ENCODE measurements at regions not wholly inside any gene's neighbourhood (a gene's known extent, or its start where the extent isn't known, plus 50 kb on each side); places are given as distances from the start of the nearest gene placed in this dataset.

DNA sequence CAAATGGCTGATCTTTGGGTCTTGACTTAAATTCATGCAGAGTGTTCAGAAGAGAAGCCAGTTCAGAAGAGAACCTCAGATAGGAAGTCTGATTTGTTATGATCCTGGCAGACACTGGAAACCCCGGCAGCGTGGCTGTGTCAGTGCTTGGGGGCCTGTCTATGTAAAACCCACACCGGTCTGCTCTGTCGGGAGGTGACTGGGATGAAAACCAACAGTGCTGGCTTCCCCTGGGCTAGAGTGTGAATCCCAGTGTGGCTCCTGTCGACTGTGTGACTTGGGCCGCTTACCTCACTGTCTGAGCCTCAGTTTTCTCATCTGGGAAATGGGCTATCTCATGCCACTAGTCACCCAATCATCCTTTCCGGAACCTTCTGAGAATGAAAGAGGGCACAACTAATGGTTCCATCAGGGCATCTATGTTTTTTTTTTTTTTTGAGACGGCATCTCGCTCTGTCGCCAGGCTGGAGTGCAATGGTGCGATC lies 92.4 kb downstream of the FOXL1 start:
- in situ Hi-C loops (cut with MboI): no loop called here
- Histone ChIP-seq H3K36me3 (ENCODE audit: low read depth) (no peaks in the 10 kb centered on the region), H3K9ac (no peak overlapping the region), H3F3A (ENCODE audit: insufficient read depth) (peaks cover 12% of the 10 kb centered on the region), H3K4me1 (ENCODE audit: insufficient read depth) (peaks cover 17% of the 10 kb centered on the region), H3K9me3 (ENCODE audit: low read depth) (no peaks in the 10 kb centered on the region), H3K27me3 (replicated peaks; ENCODE audit: insufficient read depth) (no peaks in the 10 kb centered on the region), H3K4me2 (ENCODE audit: unreplicated experiment) (no peak overlapping the region), H3K9me2 (ENCODE audit: insufficient read depth) (no peaks in the 10 kb centered on the region), H4K20me1 (ENCODE audit: insufficient read depth) (no peaks in the 10 kb centered on the region), H3K79me2 (ENCODE audit: insufficient read depth) (no peaks in the 10 kb centered on the region), H3K4me3 (no peak overlapping the region), H3K27ac (no peak overlapping the region), H2AFZ (no peak overlapping the region)
- no peak for DNase-seq
- TF ChIP-seq EZH2 (IDR thresholded peaks at IDR 0.05; ENCODE audit: insufficient read depth, poor library complexity, severe bottlenecking) (no peak), EZH2phosphoT487 (IDR thresholded peaks at IDR 0.05; ENCODE audit: insufficient read depth, low read depth) (no peak)
- WGBS, 2 experiments (ENCODE audit: low coverage in 1 of 2, low lambda C conversion rate in 2 of 2, missing lambda C conversion rate in 2 of 2): 85 to 92% methylated on average over 11 of the region's 11 CpGs

DNA sequence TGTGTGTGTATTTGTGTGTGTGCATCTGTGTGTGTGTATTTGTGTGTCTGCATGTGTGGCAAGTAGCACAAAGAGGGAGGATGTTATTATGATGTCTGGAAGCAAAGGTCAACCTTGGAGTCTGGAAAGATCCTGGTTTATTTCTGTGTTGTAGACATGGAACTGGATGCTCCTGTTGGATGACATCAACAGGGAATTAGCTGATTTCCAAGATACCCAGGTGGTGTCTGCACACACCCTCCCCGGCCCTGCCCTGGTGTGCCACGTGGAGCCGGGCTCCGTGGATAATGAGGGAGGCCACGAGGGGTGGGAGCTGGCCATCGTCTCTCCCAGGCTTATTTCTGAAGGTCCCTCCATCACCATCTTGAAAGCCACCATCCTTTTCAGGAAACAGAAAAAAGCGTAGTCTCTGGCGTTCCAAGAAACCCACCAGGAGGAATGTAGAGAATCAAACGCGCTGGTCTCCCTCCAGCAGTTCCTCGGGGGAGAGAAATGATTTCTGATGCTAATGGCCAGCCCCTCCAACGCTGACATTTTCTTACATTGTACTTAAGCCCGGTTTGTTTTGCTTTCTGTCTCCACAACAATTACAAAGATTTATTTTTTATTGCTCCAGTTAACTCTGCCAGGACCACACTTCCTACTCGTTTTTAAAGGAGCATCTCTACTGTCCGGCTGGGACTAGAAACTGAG lies 93.3 kb downstream of the FOXL1 start:
- no peaks in the 10 kb centered on the region for H3K36me3 ChIP-seq (ENCODE audit: low read depth)
- no peaks in the 10 kb centered on the region for H3K9me2 ChIP-seq (ENCODE audit: insufficient read depth)
- H3K9ac ChIP-seq: no peak overlapping the region
- H3F3A ChIP-seq (ENCODE audit: insufficient read depth): peaks cover 14% of the 10 kb centered on the region; the same call in 1 of the 2 replicates
- TF ChIP-seq EZH2 (IDR thresholded peaks at IDR 0.05; ENCODE audit: insufficient read depth, poor library complexity, severe bottlenecking): no peak
- TF ChIP-seq EZH2phosphoT487 (IDR thresholded peaks at IDR 0.05; ENCODE audit: insufficient read depth, low read depth): no peak
- no peak for DNase-seq
- no peaks in the 10 kb centered on the region for H3K9me3 ChIP-seq (ENCODE audit: low read depth)
- in situ Hi-C loops (cut with MboI): no loop called here
- H3K4me3 ChIP-seq: no peak overlapping the region
- no peak overlapping the region for H3K27ac ChIP-seq
- H4K20me1 ChIP-seq (ENCODE audit: insufficient read depth): no peaks in the 10 kb centered on the region
- no peaks in the 10 kb centered on the region for H3K79me2 ChIP-seq (ENCODE audit: insufficient read depth)
- peaks cover 23% of the 10 kb centered on the region for H3K4me1 ChIP-seq (ENCODE audit: insufficient read depth)
- no peaks in the 10 kb centered on the region for H3K27me3 ChIP-seq (replicated peaks; ENCODE audit: insufficient read depth)
- 45 to 48% methylated on average over 15 of the region's 15 CpGs for WGBS, 2 experiments (ENCODE audit: low coverage in 1 of 2, low lambda C conversion rate in 2 of 2, missing lambda C conversion rate in 2 of 2)
- no peak overlapping the region for H3K4me2 ChIP-seq (ENCODE audit: unreplicated experiment)
- H2AFZ ChIP-seq: no peak overlapping the region

DNA sequence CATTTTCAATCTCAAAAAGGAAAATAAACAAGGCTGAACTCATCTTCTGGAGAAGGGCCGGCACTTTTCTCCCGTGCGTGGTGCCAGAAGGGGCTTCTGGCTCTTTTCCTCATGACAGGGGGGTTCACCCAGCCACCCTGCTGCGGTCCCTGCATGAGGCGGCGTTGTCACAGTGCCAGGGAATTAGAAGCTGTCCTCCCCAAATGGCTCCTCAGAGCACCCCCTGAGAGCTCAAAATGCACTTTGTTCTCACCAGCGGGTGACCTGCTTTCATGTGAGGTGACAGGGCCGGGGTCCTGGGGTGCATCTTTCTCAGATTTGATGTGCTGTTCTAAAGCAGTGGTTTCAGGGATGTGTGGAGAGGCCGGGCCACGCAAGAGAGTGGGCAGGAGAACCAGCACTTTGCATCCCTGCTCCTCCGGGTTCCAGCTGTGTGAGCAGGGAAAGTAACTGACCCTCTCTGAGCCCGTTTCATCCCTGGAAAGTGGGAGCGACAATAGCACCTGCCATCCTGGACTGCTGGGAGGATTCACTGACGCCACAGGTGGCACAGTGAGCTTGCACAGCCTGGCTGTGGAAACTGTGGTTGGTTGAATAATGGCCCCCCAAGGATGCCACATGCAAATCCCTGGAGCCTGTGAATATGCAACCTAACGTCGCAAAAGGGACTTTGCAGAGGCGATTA lies 94.0 kb downstream of the FOXL1 start:
- Histone ChIP-seq H3K4me2 (ENCODE audit: unreplicated experiment) (no peak overlapping the region), H2AFZ (no peak overlapping the region), H3K9me2 (ENCODE audit: insufficient read depth) (no peaks in the 10 kb centered on the region), H3K27ac (no peak overlapping the region), H3K79me2 (ENCODE audit: insufficient read depth) (no peaks in the 10 kb centered on the region), H4K20me1 (ENCODE audit: insufficient read depth) (no peaks in the 10 kb centered on the region), H3K9ac (no peak overlapping the region), H3K9me3 (ENCODE audit: low read depth) (no peaks in the 10 kb centered on the region), H3F3A (ENCODE audit: insufficient read depth) (peaks cover 20% of the 10 kb centered on the region; the same call in 1 of the 2 replicates), H3K36me3 (ENCODE audit: low read depth) (no peaks in the 10 kb centered on the region), H3K27me3 (replicated peaks; ENCODE audit: insufficient read depth) (no peaks in the 10 kb centered on the region), H3K4me3 (no peak overlapping the region), H3K4me1 (ENCODE audit: insufficient read depth) (peaks cover 21% of the 10 kb centered on the region)
- DNase-seq: no peak
- TF ChIP-seq EZH2phosphoT487 (IDR thresholded peaks at IDR 0.05; ENCODE audit: insufficient read depth, low read depth): no peak
- TF ChIP-seq EZH2 (IDR thresholded peaks at IDR 0.05; ENCODE audit: insufficient read depth, poor library complexity, severe bottlenecking): no peak
- WGBS, 2 experiments (ENCODE audit: low coverage in 1 of 2, low lambda C conversion rate in 2 of 2, missing lambda C conversion rate in 2 of 2): 79 to 81% methylated on average over 17 of the region's 17 CpGs
- in situ Hi-C loops (cut with MboI): no loop called here

DNA sequence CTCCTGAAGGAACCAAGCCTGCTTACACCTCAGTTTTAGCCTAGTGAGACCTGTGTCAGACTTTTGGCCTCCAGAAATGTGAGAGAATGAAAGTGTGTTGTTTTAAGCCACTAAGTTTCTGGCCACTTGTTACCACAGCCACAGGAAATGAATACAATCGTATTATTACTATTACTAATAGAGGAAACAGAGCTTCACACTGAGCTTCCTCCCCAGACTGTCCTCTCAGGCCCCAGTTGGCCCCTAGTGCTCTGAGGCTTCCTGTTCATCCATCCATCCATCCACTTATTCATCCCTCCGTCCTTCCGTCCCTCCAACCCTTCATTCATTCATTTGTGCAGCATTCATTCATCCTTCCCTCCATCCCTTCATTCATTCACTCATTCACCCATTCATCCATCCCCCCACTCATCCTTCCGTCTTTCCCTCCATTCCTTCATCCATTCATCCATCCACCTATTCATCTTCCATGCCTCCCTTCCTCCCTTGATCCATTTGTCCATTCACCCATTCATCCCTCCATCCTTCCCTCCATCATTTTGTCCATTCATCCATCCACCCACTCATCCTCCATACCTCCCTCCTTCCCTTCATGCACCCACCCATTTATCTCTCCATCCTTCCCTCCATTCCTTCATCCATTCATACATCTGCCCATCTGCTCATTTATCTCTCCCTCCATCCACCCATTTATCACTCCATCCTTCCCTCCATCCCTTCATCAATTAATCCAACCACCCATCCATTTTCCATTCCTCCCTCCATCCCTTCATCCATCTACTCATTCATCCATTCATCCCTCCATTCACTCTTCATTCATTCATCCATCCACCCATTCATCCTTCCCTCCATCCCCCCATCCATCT lies 95.0 kb downstream of the FOXL1 start:
- DNase-seq: no peak
- no peaks in the 10 kb centered on the region for H3K79me2 ChIP-seq (ENCODE audit: insufficient read depth)
- H3K9ac ChIP-seq: no peak overlapping the region
- no peak for TF ChIP-seq EZH2phosphoT487 (IDR thresholded peaks at IDR 0.05; ENCODE audit: insufficient read depth, low read depth)
- no peak for TF ChIP-seq EZH2 (IDR thresholded peaks at IDR 0.05; ENCODE audit: insufficient read depth, poor library complexity, severe bottlenecking)
- no peaks in the 10 kb centered on the region for H3K9me2 ChIP-seq (ENCODE audit: insufficient read depth)
- H3F3A ChIP-seq (ENCODE audit: insufficient read depth): peaks cover 20% of the 10 kb centered on the region; the same call in 1 of the 2 replicates
- no peak overlapping the region for H3K4me3 ChIP-seq
- no peak overlapping the region for H2AFZ ChIP-seq
- WGBS, 2 experiments (ENCODE audit: low coverage in 1 of 2, low lambda C conversion rate in 2 of 2, missing lambda C conversion rate in 2 of 2): 86 to 93% methylated on average over 4 of the region's 4 CpGs
- no peaks in the 10 kb centered on the region for H3K27me3 ChIP-seq (replicated peaks; ENCODE audit: insufficient read depth)
- no peak overlapping the region for H3K4me2 ChIP-seq (ENCODE audit: unreplicated experiment)
- H4K20me1 ChIP-seq (ENCODE audit: insufficient read depth): no peaks in the 10 kb centered on the region
- H3K9me3 ChIP-seq (ENCODE audit: low read depth): no peaks in the 10 kb centered on the region
- H3K4me1 ChIP-seq (ENCODE audit: insufficient read depth): peaks cover 20% of the 10 kb centered on the region
- no peaks in the 10 kb centered on the region for H3K36me3 ChIP-seq (ENCODE audit: low read depth)
- H3K27ac ChIP-seq: no peak overlapping the region
- in situ Hi-C loops (cut with MboI): no loop called here

Measured in GM23248 (cell line).